Keratinocyte (primary cell): ENCODE measurements at regions not wholly inside any gene's neighbourhood (a gene's known extent, or its start where the extent isn't known, plus 50 kb on each side); places are given as distances from the start of the nearest gene placed in this dataset.

Experiments used
- DNase-seq: peaks from one replicate; pipeline ENCODE4 v3.0.0-alpha.2; 2011; ENCODE audit warnings: low read depth, missing footprints, low spot score
- FAIRE-seq: peaks from 2 replicates; lab custom pipeline; 2011; peaks lifted over from hg19 to GRCh38; lab: Jason Lieb, UNC
- H2AFZ ChIP-seq: 2 replicates; pipeline ENCODE4 v1.6.0; 2012; ENCODE audit warnings: low read length, control low read depth, inconsistent platforms; ENCODE audit not compliant: control insufficient read depth
- H3K27ac ChIP-seq: 2 replicates; pipeline ENCODE4 v1.5.1; 2011; ENCODE audit warnings: low read length; ENCODE audit not compliant: control insufficient read depth, insufficient read depth
- H3K27me3 ChIP-seq: 3 replicates; pipeline ENCODE4 v1.6.0; 2011; ENCODE audit warnings: low read length; ENCODE audit not compliant: control insufficient read depth, insufficient read depth; ENCODE audit errors: extremely low read depth
- H3K36me3 ChIP-seq, 2 experiments: 2 replicates in 1 of 2; 3 replicates in 1 of 2; pipeline ENCODE4 v1.5.1; 2011; ENCODE audit warnings: low read length in 2 of 2, mild to moderate bottlenecking in 1 of 2; ENCODE audit not compliant: control insufficient read depth in 2 of 2, insufficient read depth in 2 of 2; ENCODE audit errors: extremely low read depth in 1 of 2
- H3K4me1 ChIP-seq: 3 replicates; pipeline ENCODE4 v1.5.1; 2011; ENCODE audit warnings: low read length; ENCODE audit not compliant: control insufficient read depth, insufficient read depth; ENCODE audit errors: extremely low read depth
- H3K4me2 ChIP-seq: 3 replicates; pipeline ENCODE4 v1.6.0; 2011; ENCODE audit warnings: low read depth, low read length; ENCODE audit not compliant: control insufficient read depth, insufficient read depth; ENCODE audit errors: extremely low read depth
- H3K4me3 ChIP-seq, 3 experiments: fragments of 200-600 bp in 1 of 3; sonication (generic) in 1 of 3; 2 replicates in 2 of 3; 3 replicates in 1 of 3; pipeline ENCODE4 v1.5.1; 2011 to 2016; ENCODE audit warnings: low read length in 3 of 3, mild to moderate bottlenecking in 3 of 3, control low read depth in 2 of 3, inconsistent platforms in 1 of 3, low read depth in 1 of 3, mixed read lengths in 1 of 3, mixed run types in 1 of 3, moderate library complexity in 1 of 3; ENCODE audit not compliant: control insufficient read depth in 2 of 3, insufficient read depth in 2 of 3; ENCODE audit errors: extremely low read depth in 1 of 3
- H3K79me2 ChIP-seq: 2 replicates; pipeline ENCODE4 v1.6.0; 2012; ENCODE audit warnings: low read length; ENCODE audit not compliant: control insufficient read depth, insufficient read depth
- H3K9ac ChIP-seq: 3 replicates; pipeline ENCODE4 v1.6.0; 2011; ENCODE audit warnings: low read length; ENCODE audit not compliant: control insufficient read depth, insufficient read depth; ENCODE audit errors: extremely low read depth
- H3K9me1 ChIP-seq: 3 replicates; pipeline ENCODE4 v1.6.0; 2011; ENCODE audit warnings: low read length; ENCODE audit not compliant: control insufficient read depth, insufficient read depth; ENCODE audit errors: extremely low read depth
- H3K9me3 ChIP-seq: 2 replicates; pipeline ENCODE4 v1.5.1; 2012; ENCODE audit warnings: low read depth, low read length; ENCODE audit not compliant: control insufficient read depth
- H4K20me1 ChIP-seq: 3 replicates; pipeline ENCODE4 v1.6.0; 2011; ENCODE audit warnings: low read length; ENCODE audit not compliant: control insufficient read depth, insufficient read depth; ENCODE audit errors: extremely low read depth
- EZH2 ChIP-seq: IDR thresholded peaks from one replicate; pipeline ENCODE4 v1.6.1; 2012; ENCODE audit warnings: inconsistent platforms, mild to moderate bottlenecking, low read length, moderate library complexity
- dilution Hi-C: fragments of 300-500 bp; cut with MboI; formaldehyde crosslinking; loops from one replicate; pipeline ENCODE4 v1.7.0; 2020; ENCODE audit warnings: low sequenced_read_pairs; ENCODE audit not compliant: extremely low pct_ligation_motif_present
- TF ChIP-seq, protein P1 (sequence below), 3 experiments: IDR thresholded peaks in 1 of 3; conservative IDR thresholded peaks in 1 of 3; optimal IDR thresholded peaks in 1 of 3; 2 replicates in 2 of 3; 3 replicates in 1 of 3; pipeline versions ENCODE3 to v1.5.1; 2011; ENCODE audit warnings: low read length in 3 of 3, mild to moderate bottlenecking in 3 of 3, moderate library complexity in 2 of 3, control low read depth in 1 of 3, inconsistent platforms in 1 of 3; ENCODE audit not compliant: insufficient read depth in 2 of 3; ENCODE audit errors: extremely low read depth in 1 of 3

DNA sequence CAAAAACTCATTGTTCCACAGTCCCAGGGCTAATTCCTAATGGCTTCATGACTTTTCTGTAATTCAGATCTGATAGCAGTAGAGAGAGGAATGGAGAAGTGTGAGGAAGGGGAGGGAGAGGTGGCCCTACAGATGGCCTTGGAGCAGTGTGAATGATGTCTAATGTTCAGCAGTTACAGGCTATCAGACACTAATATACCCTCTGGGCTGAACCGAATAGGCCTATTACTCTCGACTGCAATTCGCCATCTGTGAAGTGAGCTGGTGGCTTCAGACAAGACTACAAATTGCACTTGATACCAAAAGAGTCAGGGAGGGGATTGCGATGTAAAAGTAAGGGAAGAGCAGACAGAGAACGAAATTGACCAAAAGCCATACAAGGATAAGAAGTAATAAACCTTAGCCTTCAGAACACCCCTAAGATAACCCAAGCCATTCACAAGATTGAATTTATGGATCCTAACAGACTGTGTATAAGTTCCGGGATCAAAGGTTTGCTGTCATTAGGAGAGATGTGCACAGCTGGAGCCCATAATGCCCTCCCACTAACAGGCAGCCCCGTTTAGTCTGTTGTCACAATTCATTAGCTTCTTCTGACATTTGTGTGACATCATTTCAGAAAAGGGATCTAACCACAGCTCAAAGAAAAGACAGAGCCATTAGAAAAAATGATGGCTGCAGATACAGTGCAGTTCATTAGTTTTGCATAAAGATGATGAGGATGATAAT lies 642.4 kb upstream of the API5 start:
- no peaks in the 10 kb centered on the region for H4K20me1 ChIP-seq
- FAIRE-seq = no peak

DNA sequence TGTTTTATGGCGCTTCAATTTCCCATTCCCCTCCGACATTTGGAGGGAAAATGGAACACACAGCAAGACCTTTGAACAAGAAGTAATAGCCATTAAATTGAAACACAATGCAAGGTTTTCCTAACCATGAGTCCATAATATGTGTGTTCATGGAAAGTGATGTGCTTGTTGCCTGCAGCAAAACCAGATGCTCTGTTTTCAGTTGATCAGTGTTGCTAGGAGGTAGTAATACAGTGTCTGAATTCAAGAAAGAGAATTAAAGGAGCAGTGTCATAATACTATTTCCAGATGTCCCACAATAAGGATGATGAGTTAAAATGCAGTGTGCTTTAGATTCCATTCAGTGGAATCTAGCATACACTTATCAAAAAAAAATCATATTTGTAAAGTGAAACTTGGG lies 637.4 kb upstream of the API5 start:
- H4K20me1 ChIP-seq = no peaks in the 10 kb centered on the region
- dilution Hi-C loops = no loop called here
- no peaks in the 10 kb centered on the region for H3K27me3 ChIP-seq
- no peak overlapping the region for H3K27ac ChIP-seq
- no peak overlapping the region for H3K9ac ChIP-seq
- no peak overlapping the region for H3K4me3 ChIP-seq
- no peaks in the 10 kb centered on the region for H3K9me1 ChIP-seq
- DNase-seq (no peak), FAIRE-seq (no peak)
- TF ChIP-seq EZH2 = no peak
- TF ChIP-seq, protein P1, sequence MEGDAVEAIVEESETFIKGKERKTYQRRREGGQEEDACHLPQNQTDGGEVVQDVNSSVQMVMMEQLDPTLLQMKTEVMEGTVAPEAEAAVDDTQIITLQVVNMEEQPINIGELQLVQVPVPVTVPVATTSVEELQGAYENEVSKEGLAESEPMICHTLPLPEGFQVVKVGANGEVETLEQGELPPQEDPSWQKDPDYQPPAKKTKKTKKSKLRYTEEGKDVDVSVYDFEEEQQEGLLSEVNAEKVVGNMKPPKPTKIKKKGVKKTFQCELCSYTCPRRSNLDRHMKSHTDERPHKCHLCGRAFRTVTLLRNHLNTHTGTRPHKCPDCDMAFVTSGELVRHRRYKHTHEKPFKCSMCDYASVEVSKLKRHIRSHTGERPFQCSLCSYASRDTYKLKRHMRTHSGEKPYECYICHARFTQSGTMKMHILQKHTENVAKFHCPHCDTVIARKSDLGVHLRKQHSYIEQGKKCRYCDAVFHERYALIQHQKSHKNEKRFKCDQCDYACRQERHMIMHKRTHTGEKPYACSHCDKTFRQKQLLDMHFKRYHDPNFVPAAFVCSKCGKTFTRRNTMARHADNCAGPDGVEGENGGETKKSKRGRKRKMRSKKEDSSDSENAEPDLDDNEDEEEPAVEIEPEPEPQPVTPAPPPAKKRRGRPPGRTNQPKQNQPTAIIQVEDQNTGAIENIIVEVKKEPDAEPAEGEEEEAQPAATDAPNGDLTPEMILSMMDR (optimal IDR thresholded peaks at IDR 0.05 in 1 of 3, IDR thresholded peaks at IDR 0.05 in 1 of 3, conservative IDR thresholded peaks at IDR 0.05 in 1 of 3; ENCODE audit: extremely low read depth in 1 of 3, insufficient read depth in 2 of 3, low read length in 3 of 3) = no peak
- no peak overlapping the region for H2AFZ ChIP-seq
- no peaks in the 10 kb centered on the region for H3K9me3 ChIP-seq
- H3K36me3 ChIP-seq = no peaks in the 10 kb centered on the region
- H3K4me1 ChIP-seq = no peaks in the 10 kb centered on the region
- no peaks in the 10 kb centered on the region for H3K79me2 ChIP-seq
- H3K4me2 ChIP-seq = no peak overlapping the region

More for the DNA sequence above, 642.4 kb upstream of the API5 start:
- DNase-seq = no peak
- H3K36me3 ChIP-seq = no peaks in the 10 kb centered on the region
- dilution Hi-C loops = no loop called here
- H3K9me1 ChIP-seq = no peaks in the 10 kb centered on the region
- no peaks in the 10 kb centered on the region for H3K4me1 ChIP-seq
- H3K9me3 ChIP-seq = no peaks in the 10 kb centered on the region
- H3K9ac ChIP-seq = no peak overlapping the region
- no peak overlapping the region for H2AFZ ChIP-seq
- H3K4me2 ChIP-seq = no peak overlapping the region
- H3K27me3 ChIP-seq = no peaks in the 10 kb centered on the region
- no peak overlapping the region for H3K4me3 ChIP-seq
- no peak for TF ChIP-seq EZH2
- TF ChIP-seq, protein P1 (optimal IDR thresholded peaks at IDR 0.05 in 1 of 3, IDR thresholded peaks at IDR 0.05 in 1 of 3, conservative IDR thresholded peaks at IDR 0.05 in 1 of 3; ENCODE audit: extremely low read depth in 1 of 3, insufficient read depth in 2 of 3, low read length in 3 of 3) = no peak
- no peak overlapping the region for H3K27ac ChIP-seq
- H3K79me2 ChIP-seq = no peaks in the 10 kb centered on the region
